HG02610 (cell line): ENCODE measurements at regions not wholly inside any gene's neighbourhood (a gene's known extent, or its start where the extent isn't known, plus 50 kb on each side); places are given as distances from the start of the nearest gene placed in this dataset.

Experiments used
- ATAC-seq: cut with Tn5 transposase; IDR thresholded peaks from one replicate; pipeline ENCODE4 v1.9.1; 2021; ENCODE audit warnings: mild to moderate bottlenecking, moderate library complexity; ENCODE audit not compliant: unreplicated experiment

- no peak for ATAC-seq
These were observed 53.4 kb upstream of the STK17B start for GRCh38 chr2:196224756-196225155.

- no peak for ATAC-seq
These were observed 53.8 kb upstream of the STK17B start for GRCh38 chr2:196225213-196225612.

GRCh38 chr2:196226058-196226706 is 54.8 kb upstream of the STK17B start:
- ATAC-seq, result no peak

- ATAC-seq, result no peak
These were observed 55.3 kb upstream of the STK17B start for GRCh38 chr2:196226707-196227065.

GRCh38 chr2:196229013-196229412 is 57.6 kb upstream of the STK17B start:
- ATAC-seq, result no peak

GRCh38 chr2:196230061-196230854 is 58.9 kb upstream of the STK17B start:
- no peak for ATAC-seq

- ATAC-seq, result peak; percentile 16
These were observed 61.8 kb upstream of the STK17B start for GRCh38 chr2:196233021-196233804.

GRCh38 chr2:196233805-196234475 is 62.6 kb upstream of the STK17B start:
- peak; percentile 82 for ATAC-seq

GRCh38 chr2:196234672-196235071 is 63.3 kb upstream of the STK17B start:
- ATAC-seq, result peak; percentile 67

- ATAC-seq, result no peak
These were observed 67.5 kb upstream of the STK17B start for GRCh38 chr2:196238836-196239380.

- peak; percentile 78 for ATAC-seq
These were observed 68.5 kb upstream of the STK17B start for GRCh38 chr2:196239622-196240587.

GRCh38 chr2:196241175-196241574 is 69.8 kb upstream of the STK17B start:
- no peak for ATAC-seq

- peak; percentile 93 for ATAC-seq
These were observed 70.8 kb upstream of the STK17B start for GRCh38 chr2:196242131-196242620.

- no peak for ATAC-seq
These were observed 73.1 kb upstream of the STK17B start for GRCh38 chr2:196244516-196244915.

GRCh38 chr2:196244966-196245365 is 73.6 kb upstream of the STK17B start:
- ATAC-seq, result no peak

GRCh38 chr2:196245378-196246140 is 74.2 kb upstream of the STK17B start:
- ATAC-seq, result no peak

GRCh38 chr2:196247114-196247975 is 76.0 kb upstream of the STK17B start:
- ATAC-seq, result no peak

GRCh38 chr2:196247976-196248280 is 76.5 kb upstream of the STK17B start:
- ATAC-seq, result no peak
